ENCODE measurements at regions not wholly inside any gene's neighbourhood (a gene's known extent, or its start where the extent isn't known, plus 50 kb on each side); places are given as distances from the start of the nearest gene placed in this dataset.

GRCh38 chr2:35915261-35915660 is 440.3 kb upstream of the CRIM1 start:
- no peak for TF ChIP-seq CTCF (conservative IDR thresholded peaks at IDR 0.05; ENCODE audit: low read length)
- TF ChIP-seq EZH2phosphoT487 (IDR thresholded peaks at IDR 0.05; ENCODE audit: borderline replicate concordance, low read depth, low read length): no peak

Measured in OCI-LY7 (cell line).